Inflammatory macrophage (primary cell): ENCODE measurements at regions not wholly inside any gene's neighbourhood (a gene's known extent, or its start where the extent isn't known, plus 50 kb on each side); places are given as distances from the start of the nearest gene placed in this dataset.

Experiments used
- DNase-seq, 2 donors: peaks; one replicate each; pipeline ENCODE4 v3.0.0-alpha.2; 2020 to 2022

DNA sequence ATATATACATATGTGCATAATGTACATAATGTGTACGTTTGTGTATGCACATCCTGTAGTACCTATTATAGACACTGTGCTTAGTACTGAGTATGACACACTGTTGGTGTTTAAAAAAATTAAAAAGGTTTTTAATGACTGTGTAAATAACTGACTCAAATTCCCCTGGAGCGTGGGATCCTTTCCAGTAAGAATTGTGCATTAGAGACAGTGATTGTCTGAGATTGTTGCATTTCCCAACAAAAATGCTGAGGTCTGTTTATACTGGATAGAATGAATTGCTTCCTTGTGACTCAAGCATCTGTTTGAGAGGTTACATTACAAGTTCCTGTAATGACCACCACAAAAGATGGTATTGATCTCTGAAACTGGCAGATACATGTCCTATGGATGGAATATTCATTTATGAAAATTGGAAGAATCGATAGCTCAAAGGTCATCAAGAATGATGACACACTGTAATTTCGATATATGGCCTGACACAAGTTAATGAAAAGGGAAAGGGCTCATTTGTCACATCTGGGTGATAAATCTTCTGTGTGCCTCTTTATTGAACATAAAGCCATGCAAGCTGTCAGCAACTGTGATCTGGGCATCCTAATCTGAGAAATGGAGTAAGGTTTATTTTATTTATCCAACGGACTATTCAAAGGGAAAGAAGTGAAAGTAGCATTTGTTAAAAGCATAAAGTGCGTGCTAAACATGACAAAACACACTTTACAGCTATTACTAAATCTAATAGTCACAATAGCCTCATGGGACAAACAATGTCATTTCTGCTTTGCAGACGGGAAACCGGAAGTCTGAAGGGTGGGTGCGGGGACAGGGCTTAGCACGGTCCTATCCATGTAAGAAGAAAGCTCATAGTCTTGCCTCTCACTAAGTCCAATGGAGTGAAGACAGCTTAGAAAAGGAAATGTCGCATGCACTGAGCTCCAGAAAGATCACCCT, 228.8 kb downstream of the CDH11 start:
- DNase-seq, result no peak

DNA sequence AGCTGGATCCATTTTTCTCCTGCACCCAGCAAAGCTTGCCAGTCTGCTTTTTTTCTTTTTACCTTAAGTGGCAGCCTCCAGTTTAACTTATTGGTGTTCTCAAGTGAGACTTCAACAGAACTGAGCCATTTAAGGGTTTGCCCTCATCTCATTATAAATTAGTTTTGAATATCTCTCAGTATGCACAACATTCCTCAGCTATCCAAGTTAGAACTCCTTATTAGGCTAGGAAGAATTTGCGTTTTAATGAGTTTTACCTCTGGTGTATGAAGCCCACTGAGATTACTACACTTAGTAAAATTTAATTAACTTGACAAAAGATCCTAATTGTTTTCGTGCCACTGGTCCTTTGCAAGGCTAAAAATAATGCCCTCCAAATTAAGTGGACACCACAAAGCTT, 232.4 kb downstream of the CDH11 start:
- no peak for DNase-seq

- DNase-seq, result no peak
Measured at GRCh38 chr16:64887651-64888050, 234.2 kb downstream of the CDH11 start.

- DNase-seq, result no peak
Measured at GRCh38 chr16:64882078-64882784, 239.6 kb downstream of the CDH11 start.

- DNase-seq, result no peak
Measured at GRCh38 chr16:64880994-64881393, 240.9 kb downstream of the CDH11 start.

DNA sequence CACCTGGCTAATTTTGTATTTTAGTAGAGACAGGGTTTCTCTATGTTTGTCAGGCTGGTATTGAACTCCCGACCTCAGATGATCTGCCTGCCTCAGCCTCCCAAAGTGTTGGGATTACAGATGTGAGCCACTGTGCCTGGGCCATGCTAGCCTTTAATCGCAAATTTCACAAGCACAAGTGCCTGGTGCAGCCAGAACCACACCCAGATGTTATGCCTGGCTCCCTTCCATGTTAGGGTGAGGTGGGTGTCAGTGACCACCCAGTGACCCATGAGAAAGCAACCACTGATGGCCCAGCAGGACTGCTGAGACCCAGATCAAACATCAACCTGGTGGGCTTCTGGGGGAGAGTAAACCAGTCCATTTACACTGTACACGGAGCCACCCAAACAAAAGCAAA, 241.9 kb downstream of the CDH11 start:
- no peak for DNase-seq

DNA sequence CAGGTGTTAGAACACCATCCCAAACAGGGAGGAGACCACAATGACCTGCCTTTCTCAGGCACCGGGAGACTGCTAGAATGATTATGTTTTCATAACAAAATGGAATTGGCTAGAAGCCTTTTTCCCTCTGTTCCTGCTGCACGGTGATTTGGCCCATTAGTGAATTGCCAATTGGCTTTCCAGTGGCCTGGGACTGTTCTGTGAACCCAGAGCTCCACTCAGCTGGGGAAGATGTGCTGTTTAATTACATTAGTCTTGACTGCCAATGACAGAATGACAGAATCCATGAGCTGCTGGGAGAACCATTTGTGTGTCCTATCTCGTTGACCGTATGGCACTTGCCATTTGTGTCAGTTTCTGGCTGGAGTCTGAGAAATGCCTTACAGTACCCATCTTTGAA, 242.9 kb downstream of the CDH11 start:
- DNase-seq, result no peak

- DNase-seq, result no peak
Measured at GRCh38 chr16:64872101-64872500, 249.8 kb downstream of the CDH11 start.

DNA sequence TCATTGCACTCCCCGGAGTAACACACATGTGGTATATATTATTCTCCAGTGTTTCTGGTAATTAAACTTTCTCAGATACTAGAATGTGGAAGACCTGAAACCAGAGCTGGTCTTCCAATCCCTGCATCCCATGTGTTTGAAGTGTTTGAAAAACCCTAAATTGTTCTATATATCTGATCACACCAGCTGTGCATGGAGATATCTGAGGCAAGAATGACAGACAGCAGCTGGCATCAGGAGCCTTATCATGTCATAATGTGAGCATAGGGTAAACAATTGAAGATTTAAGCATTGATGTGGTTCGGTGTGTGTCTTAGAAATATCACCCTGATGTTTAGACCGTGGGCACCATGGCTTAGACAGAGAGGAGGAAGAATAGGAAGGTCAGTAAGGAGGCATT, 251.0 kb downstream of the CDH11 start:
- DNase-seq, result no peak

DNA sequence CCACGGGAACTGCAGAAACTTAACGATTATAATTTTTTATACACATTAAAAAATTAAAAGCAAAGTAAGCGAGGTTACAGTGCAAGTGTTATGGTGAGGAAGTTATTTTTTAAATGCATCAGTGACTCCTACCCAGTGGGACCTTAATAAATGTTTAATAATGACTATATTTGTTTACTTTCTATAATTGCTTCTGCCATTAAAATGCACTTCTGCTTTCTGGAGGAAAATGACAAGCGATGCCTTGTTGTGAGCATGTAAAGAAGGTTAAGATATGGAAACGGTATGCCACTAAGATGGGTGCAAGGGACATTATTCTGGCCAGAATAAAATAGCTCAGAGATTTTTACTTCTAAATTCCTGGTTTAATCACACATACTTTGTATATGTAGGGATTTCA, 252.1 kb downstream of the CDH11 start:
- DNase-seq, result no peak

- DNase-seq, result no peak
Measured at GRCh38 chr16:64866021-64866420, 255.8 kb downstream of the CDH11 start.

- no peak for DNase-seq
Measured at GRCh38 chr16:64865069-64865696, 256.7 kb downstream of the CDH11 start.

- DNase-seq, result no peak
Measured at GRCh38 chr16:64864232-64864809, 257.5 kb downstream of the CDH11 start.

DNA sequence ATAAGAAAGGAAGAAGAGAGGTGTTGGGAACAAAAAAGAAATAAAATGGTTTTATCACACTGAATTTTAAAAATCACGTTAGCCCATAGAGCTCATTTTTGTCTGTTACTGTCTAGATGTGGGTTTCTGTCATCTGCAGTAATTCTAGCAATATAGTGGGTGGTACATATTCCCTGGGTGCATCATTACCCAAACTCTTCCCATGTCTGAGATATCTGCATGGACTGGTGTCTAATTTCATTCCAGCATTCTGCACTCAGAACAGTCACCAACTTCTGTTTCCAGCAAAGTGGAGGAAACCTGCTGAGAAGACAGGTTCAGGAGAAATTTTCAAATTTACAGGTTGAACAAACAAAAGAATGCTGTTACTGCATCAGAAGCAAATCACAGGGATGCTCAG, 263.8 kb downstream of the CDH11 start:
- no peak for DNase-seq

GRCh38 chr16:64857411-64857810, 264.5 kb downstream of the CDH11 start:
- DNase-seq, result no peak

DNA sequence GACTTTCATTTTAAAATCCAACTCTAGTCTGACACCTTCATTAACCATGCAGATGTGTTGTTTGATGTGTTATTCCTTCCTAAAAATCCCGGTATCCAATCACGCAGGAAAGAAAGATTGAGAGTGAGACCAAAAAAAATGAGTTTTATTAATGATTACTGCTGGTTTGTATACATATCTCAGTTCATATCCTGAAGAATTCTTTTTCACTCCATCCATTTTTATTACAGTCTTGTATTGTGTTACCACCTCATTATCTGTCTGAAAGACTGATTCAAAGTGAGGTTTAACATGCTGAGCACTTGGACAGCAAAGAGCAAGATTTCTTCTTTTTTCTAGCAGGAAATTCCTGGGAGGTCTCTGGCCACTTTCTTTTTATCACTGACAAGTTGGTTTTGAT, 268.3 kb downstream of the CDH11 start:
- no peak for DNase-seq

DNA sequence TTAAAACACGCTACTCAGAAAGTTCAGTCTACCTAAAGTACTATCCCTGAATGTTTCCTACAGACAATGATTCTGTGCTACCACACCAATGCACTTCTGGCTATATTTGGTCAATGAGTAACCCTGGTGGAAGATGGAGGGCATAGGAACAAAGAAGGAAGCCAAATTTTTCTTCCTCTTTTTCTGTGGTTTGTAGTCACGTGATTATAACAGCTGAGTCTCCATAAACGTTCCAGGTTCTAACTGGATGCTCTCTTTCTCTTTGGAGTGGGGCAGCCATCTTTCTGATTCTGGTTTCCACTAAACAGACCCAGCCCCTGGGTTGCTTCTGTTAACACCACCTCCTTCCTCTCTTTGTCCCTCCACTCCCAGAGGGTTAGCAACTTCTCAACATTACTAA, 274.9 kb downstream of the CDH11 start:
- no peak for DNase-seq

DNA sequence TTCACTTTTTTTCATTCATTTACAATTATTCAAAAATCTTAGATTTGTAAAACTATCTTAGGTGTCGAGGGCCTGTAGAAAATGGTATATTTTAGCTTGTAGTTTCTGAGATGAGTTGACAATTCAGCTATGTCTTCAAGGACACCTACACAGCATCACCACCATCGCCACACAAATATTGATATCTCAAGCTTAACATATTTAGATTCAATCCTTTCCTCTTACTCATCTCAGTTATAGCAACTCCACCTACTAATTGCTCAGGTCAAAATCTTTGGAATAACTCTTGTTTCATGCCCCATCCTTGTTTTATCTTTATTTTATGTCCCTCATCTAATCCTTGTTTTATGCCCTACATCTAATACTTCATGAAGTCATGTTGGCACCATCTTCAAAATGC, 276.8 kb downstream of the CDH11 start:
- no peak for DNase-seq

- no peak for DNase-seq
Measured at GRCh38 chr16:64841482-64841881, 280.4 kb downstream of the CDH11 start.

- no peak for DNase-seq
Measured at GRCh38 chr16:64841071-64841470, 280.8 kb downstream of the CDH11 start.

GRCh38 chr16:64830653-64831052, 291.2 kb downstream of the CDH11 start:
- no peak for DNase-seq

- no peak for DNase-seq
Measured at GRCh38 chr16:64829678-64830077, 292.2 kb downstream of the CDH11 start.

DNA sequence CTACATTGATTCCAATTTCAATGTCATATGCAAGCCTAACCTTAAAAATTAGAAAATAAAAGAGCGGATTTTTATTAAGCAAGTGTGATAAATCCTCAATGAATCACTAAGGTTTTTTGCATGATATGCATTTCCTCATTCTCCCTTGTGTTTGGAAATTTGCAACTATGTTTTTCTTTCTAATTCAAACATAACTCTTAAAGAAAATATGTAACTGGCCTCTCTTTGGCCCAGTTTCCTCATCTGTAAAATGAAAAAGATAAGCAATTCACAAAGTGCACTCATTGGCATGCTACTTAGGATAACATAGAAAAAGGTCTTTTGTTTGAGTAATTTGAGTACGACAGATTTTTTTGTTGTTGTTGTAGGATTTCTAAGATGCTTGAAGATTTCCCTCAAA, 295.5 kb downstream of the CDH11 start:
- no peak for DNase-seq
